ENCODE measurements at regions not wholly inside any gene's neighbourhood (a gene's known extent, or its start where the extent isn't known, plus 50 kb on each side); places are given as distances from the start of the nearest gene placed in this dataset.

DNA sequence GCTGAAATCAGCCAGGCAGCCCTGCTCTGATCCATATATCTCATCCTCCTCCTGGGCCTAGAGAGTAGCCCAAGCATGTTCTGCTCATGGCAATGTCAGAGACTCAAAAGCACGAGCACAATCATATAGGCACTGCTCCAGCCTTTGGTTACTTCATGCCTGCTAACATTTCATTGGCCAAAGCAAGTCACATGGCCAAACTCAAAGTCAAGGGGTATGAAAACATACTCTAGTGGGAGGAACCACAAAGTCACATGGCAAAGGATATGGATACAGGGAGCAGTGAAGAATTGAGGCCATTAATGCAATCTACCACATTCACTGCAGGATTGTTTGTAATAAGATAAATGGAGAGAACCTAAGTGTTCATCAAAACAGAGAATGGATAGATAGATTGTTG lies 87.8 kb upstream of the SPATS2L start:
- Mint-ChIP-seq H3K27ac (no peak overlapping the region), H3K36me3 (ENCODE audit: low read depth) (no peaks in the 10 kb centered on the region), H3K9me3 (no peaks in the 10 kb centered on the region; the same call in 2 of the 3 replicates), H3K4me3 (no peak overlapping the region), H3K4me1 (peaks cover 35% of the 10 kb centered on the region), H3K27me3 (ENCODE audit: insufficient read depth, low read depth, poor library complexity) (no peaks in the 10 kb centered on the region)
- H3F3A ChIP-seq (replicated peaks; ENCODE audit: low read depth), result no peaks in the 10 kb centered on the region
- no peaks in the 10 kb centered on the region for H3K79me2 ChIP-seq (replicated peaks; ENCODE audit: insufficient read depth)
- no peaks in the 10 kb centered on the region for H3K36me3 ChIP-seq (ENCODE audit: insufficient read depth)
- H2AFZ ChIP-seq, result no peak overlapping the region
- peaks cover 34% of the 10 kb centered on the region for H3K4me1 ChIP-seq (ENCODE audit: insufficient read depth)
- no peaks in the 10 kb centered on the region for H3K9me2 ChIP-seq (ENCODE audit: insufficient read depth)
- no peaks in the 10 kb centered on the region for H4K20me1 ChIP-seq (replicated peaks; ENCODE audit: insufficient read depth)
- no peak for TF ChIP-seq STAT1 (IDR thresholded peaks at IDR 0.05; ENCODE audit: unreplicated experiment)
- TF ChIP-seq, protein P1, sequence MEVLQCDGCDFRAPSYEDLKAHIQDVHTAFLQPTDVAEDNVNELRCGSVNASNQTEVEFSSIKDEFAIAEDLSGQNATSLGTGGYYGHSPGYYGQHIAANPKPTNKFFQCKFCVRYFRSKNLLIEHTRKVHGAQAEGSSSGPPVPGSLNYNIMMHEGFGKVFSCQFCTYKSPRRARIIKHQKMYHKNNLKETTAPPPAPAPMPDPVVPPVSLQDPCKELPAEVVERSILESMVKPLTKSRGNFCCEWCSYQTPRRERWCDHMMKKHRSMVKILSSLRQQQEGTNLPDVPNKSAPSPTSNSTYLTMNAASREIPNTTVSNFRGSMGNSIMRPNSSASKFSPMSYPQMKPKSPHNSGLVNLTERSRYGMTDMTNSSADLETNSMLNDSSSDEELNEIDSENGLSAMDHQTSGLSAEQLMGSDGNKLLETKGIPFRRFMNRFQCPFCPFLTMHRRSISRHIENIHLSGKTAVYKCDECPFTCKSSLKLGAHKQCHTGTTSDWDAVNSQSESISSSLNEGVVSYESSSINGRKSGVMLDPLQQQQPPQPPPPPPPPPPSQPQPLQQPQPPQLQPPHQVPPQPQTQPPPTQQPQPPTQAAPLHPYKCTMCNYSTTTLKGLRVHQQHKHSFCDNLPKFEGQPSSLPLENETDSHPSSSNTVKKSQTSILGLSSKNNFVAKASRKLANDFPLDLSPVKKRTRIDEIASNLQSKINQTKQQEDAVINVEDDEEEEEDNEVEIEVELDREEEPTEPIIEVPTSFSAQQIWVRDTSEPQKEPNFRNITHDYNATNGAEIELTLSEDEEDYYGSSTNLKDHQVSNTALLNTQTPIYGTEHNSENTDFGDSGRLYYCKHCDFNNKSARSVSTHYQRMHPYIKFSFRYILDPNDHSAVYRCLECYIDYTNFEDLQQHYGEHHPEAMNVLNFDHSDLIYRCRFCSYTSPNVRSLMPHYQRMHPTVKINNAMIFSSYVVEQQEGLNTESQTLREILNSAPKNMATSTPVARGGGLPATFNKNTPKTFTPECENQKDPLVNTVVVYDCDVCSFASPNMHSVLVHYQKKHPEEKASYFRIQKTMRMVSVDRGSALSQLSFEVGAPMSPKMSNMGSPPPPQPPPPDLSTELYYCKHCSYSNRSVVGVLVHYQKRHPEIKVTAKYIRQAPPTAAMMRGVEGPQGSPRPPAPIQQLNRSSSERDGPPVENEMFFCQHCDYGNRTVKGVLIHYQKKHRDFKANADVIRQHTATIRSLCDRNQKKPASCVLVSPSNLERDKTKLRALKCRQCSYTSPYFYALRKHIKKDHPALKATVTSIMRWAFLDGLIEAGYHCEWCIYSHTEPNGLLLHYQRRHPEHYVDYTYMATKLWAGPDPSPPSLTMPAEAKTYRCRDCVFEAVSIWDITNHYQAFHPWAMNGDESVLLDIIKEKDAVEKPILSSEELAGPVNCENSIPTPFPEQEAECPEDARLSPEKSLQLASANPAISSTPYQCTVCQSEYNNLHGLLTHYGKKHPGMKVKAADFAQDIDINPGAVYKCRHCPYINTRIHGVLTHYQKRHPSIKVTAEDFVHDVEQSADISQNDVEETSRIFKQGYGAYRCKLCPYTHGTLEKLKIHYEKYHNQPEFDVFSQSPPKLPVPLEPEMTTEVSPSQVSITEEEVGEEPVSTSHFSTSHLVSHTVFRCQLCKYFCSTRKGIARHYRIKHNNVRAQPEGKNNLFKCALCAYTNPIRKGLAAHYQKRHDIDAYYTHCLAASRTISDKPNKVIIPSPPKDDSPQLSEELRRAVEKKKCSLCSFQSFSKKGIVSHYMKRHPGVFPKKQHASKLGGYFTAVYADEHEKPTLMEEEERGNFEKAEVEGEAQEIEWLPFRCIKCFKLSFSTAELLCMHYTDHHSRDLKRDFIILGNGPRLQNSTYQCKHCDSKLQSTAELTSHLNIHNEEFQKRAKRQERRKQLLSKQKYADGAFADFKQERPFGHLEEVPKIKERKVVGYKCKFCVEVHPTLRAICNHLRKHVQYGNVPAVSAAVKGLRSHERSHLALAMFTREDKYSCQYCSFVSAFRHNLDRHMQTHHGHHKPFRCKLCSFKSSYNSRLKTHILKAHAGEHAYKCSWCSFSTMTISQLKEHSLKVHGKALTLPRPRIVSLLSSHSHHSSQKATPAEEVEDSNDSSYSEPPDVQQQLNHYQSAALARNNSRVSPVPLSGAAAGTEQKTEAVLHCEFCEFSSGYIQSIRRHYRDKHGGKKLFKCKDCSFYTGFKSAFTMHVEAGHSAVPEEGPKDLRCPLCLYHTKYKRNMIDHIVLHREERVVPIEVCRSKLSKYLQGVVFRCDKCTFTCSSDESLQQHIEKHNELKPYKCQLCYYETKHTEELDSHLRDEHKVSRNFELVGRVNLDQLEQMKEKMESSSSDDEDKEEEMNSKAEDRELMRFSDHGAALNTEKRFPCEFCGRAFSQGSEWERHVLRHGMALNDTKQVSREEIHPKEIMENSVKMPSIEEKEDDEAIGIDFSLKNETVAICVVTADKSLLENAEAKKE (CRISPR knock-in tag; IDR thresholded peaks at IDR 0.05), result no peak
- TF ChIP-seq, protein P2, sequence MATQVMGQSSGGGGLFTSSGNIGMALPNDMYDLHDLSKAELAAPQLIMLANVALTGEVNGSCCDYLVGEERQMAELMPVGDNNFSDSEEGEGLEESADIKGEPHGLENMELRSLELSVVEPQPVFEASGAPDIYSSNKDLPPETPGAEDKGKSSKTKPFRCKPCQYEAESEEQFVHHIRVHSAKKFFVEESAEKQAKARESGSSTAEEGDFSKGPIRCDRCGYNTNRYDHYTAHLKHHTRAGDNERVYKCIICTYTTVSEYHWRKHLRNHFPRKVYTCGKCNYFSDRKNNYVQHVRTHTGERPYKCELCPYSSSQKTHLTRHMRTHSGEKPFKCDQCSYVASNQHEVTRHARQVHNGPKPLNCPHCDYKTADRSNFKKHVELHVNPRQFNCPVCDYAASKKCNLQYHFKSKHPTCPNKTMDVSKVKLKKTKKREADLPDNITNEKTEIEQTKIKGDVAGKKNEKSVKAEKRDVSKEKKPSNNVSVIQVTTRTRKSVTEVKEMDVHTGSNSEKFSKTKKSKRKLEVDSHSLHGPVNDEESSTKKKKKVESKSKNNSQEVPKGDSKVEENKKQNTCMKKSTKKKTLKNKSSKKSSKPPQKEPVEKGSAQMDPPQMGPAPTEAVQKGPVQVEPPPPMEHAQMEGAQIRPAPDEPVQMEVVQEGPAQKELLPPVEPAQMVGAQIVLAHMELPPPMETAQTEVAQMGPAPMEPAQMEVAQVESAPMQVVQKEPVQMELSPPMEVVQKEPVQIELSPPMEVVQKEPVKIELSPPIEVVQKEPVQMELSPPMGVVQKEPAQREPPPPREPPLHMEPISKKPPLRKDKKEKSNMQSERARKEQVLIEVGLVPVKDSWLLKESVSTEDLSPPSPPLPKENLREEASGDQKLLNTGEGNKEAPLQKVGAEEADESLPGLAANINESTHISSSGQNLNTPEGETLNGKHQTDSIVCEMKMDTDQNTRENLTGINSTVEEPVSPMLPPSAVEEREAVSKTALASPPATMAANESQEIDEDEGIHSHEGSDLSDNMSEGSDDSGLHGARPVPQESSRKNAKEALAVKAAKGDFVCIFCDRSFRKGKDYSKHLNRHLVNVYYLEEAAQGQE (IDR thresholded peaks at IDR 0.05; ENCODE audit: unreplicated experiment), result no peak
- no peak overlapping the region for H3K4me3 ChIP-seq
- no peak overlapping the region for H3K27ac ChIP-seq (ENCODE audit: low read depth)
- DNase-seq (ENCODE audit: low spot score) (no peak), ATAC-seq (no peak)
- H3K27me3 ChIP-seq (ENCODE audit: insufficient read depth), result no peaks in the 10 kb centered on the region
- H3K4me2 ChIP-seq, result no peak overlapping the region

Measured in GM23338 (cell line).